ENCODE measurements at regions not wholly inside any gene's neighbourhood (a gene's known extent, or its start where the extent isn't known, plus 50 kb on each side); places are given as distances from the start of the nearest gene placed in this dataset.

DNA sequence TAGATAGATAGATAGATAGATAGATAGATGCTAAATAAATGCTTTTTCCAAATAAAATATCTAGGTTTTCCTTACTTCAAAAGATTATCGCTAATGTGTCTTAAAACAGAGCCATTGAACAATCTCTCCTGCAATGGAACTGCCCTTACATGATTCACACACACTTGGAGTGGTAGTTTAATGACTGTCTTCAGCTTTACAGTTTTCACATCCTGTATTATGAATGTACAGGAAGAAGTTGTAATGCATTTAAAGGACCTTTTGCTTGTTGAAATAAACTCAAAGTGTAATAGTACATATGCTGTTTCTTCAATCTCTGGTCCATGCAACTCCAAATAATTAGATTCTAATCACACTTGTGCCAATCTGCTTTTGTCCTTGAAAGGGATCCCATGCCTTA lies 797.6 kb upstream of the CDH2 start:
- Histone ChIP-seq H3K23me2 (ENCODE audit: low read depth, low read length) (no peaks in the 10 kb centered on the region), H3K36me3 (ENCODE audit: control insufficient read depth in 2 of 4, insufficient read depth in 4 of 4, low read length in 3 of 4) (no peaks in the 10 kb centered on the region), H3K9ac (replicated peaks in 1 of 4; ENCODE audit: extremely low read depth in 1 of 4, low read depth in 3 of 4, low read length in 3 of 4) (no peak overlapping the region), H3K4me1 (replicated peaks in 1 of 4; ENCODE audit: control insufficient read depth in 3 of 4, insufficient read depth in 4 of 4, low read length in 3 of 4) (no peaks in the 10 kb centered on the region), H3K9me3 (ENCODE audit: insufficient read depth in 2 of 2, low read depth in 1 of 2, low read length in 1 of 2) (no peaks in the 10 kb centered on the region), H4K8ac (ENCODE audit: extremely low read depth, insufficient read depth, low read length) (no peak overlapping the region), H4K20me1 (replicated peaks in 1 of 2; ENCODE audit: control insufficient read depth in 1 of 2, insufficient read depth in 2 of 2, low read length in 2 of 2) (no peaks in the 10 kb centered on the region), H3K18ac (ENCODE audit: extremely low read depth, low read length) (no peak overlapping the region), H2BK120ac (replicated peaks; ENCODE audit: low read depth, low read length) (no peak overlapping the region), H2BK15ac (ENCODE audit: low read length) (no peak overlapping the region), H3K4me3 (ENCODE audit: extremely low read depth in 1 of 4, insufficient read depth in 2 of 4, low read depth in 3 of 4, low read length in 4 of 4) (no peak overlapping the region), H4K91ac (replicated peaks; ENCODE audit: insufficient read length, low read length) (no peak overlapping the region), H3K79me1 (ENCODE audit: low read depth, low read length) (no peaks in the 10 kb centered on the region), H3K14ac (ENCODE audit: insufficient read length) (no peak overlapping the region), H2BK12ac (ENCODE audit: low read depth, low read length) (no peak overlapping the region), H3K4me2 (ENCODE audit: insufficient read depth in 1 of 2, low read depth in 2 of 2, low read length in 2 of 2) (no peak overlapping the region), H3K79me2 (ENCODE audit: control insufficient read depth in 1 of 2, insufficient read depth in 2 of 2, low read length in 2 of 2) (no peaks in the 10 kb centered on the region), H2BK5ac (ENCODE audit: low read depth, low read length) (no peak overlapping the region), H3K27me3 (replicated peaks in 1 of 4; ENCODE audit: control insufficient read depth in 3 of 4, extremely low read depth in 1 of 4, insufficient read depth in 3 of 4, low read length in 3 of 4) (no peaks in the 10 kb centered on the region), H3K56ac (replicated peaks; ENCODE audit: insufficient read length, low read depth, low read length) (no peak overlapping the region), H3K4ac (replicated peaks; ENCODE audit: insufficient read length, low read depth, low read length) (no peak overlapping the region), H2BK20ac (ENCODE audit: low read length) (no peak overlapping the region), H2AFZ (ENCODE audit: low read length) (peak overlapping the region; percentile 11; the same call in 1 of the 2 replicates), H3K27ac (ENCODE audit: low read depth, low read length) (no peak overlapping the region), H4K5ac (ENCODE audit: insufficient read length, low read depth, low read length) (no peak overlapping the region), H2AK5ac (ENCODE audit: low read depth, low read length) (no peak overlapping the region), H3K23ac (ENCODE audit: insufficient read length) (no peak overlapping the region)
- WGBS, 2 experiments (ENCODE audit: extremely low coverage in 1 of 2, insufficient coverage in 1 of 2, insufficient read length in 1 of 2, insufficient replicate concordance in 2 of 2, low coverage in 1 of 2, low lambda C conversion rate in 2 of 2, missing lambda C conversion rate in 1 of 2), result 100% methylated on average over 1 of the region's 1 CpG; no CpG with 5 or more reads in 1 of the 2 experiments
- TF ChIP-seq MAFK (IDR thresholded peaks at IDR 0.05; ENCODE audit: low read depth, low read length) (no peak), FOSL1 (IDR thresholded peaks at IDR 0.05; ENCODE audit: insufficient read depth, low read depth, low read length) (no peak), SP1 (IDR thresholded peaks at IDR 0.05; ENCODE audit: low read depth, low read length) (no peak), TBP (IDR thresholded peaks at IDR 0.05; ENCODE audit: low read depth, low read length) (no peak), EGR1 (IDR thresholded peaks at IDR 0.05; ENCODE audit: borderline replicate concordance, low read depth, low read length) (no peak), KDM5A (IDR thresholded peaks at IDR 0.05; ENCODE audit: low read length) (no peak), BRCA1 (IDR thresholded peaks at IDR 0.05; ENCODE audit: low read depth, low read length) (no peak), BCL11A (IDR thresholded peaks at IDR 0.05; ENCODE audit: low read depth in 2 of 2, low read length in 2 of 2) (no peak)
- DNase-seq (ENCODE audit: low read depth in 1 of 2, low spot score in 2 of 2), result no peak
- ChIA-PET POLR2A (ENCODE audit: partially characterized antibody) (no interaction called here), CTCF (ENCODE audit: partially characterized antibody) (no interaction called here)
- FAIRE-seq, result no peak
